Thyroid gland (tissue), 4 donors: ENCODE measurements at regions not wholly inside any gene's neighbourhood (a gene's known extent, or its start where the extent isn't known, plus 50 kb on each side); places are given as distances from the start of the nearest gene placed in this dataset.

Source experiments
- DNase-seq, 2 donors: peaks; one replicate each; pipeline ENCODE4 v3.0.0-alpha.2; 2019
- H3K27ac ChIP-seq, 3 donors: fragments of 200-600 bp; sonication (generic); 1 replicate in 2 of 3; 2 replicates in 1 of 3; pipeline ENCODE4 v1.5.1; 2016 to 2019; ENCODE audit warnings: mild to moderate bottlenecking in 1 of 3, moderate library complexity in 1 of 3
- H3K27me3 ChIP-seq: fragments of 200-600 bp; sonication (generic); one replicate; pipeline ENCODE4 v1.5.1; 2019
- H3K36me3 ChIP-seq, 2 donors: fragments of 200-600 bp; sonication (generic); one replicate each; pipeline ENCODE4 v1.5.1; 2016 to 2019
- H3K4me1 ChIP-seq, 2 donors: fragments of 200-600 bp; sonication (generic); one replicate each; pipeline ENCODE4 v1.5.1; 2017 to 2019
- H3K4me3 ChIP-seq, 3 donors: fragments of 200-600 bp; sonication (generic); replicated peaks in 1 of 3; 1 replicate in 2 of 3; 2 replicates in 1 of 3; pipeline ENCODE4 v1.5.1; 2016; ENCODE audit warnings: mild to moderate bottlenecking in 1 of 3
- H3K9me3 ChIP-seq: fragments of 200-600 bp; sonication (generic); one replicate; pipeline ENCODE4 v1.5.1; 2017
- POLR2A ChIP-seq, 2 donors: fragments of 450-650 bp; IDR thresholded peaks; one replicate each; pipeline ENCODE4 v1.6.1; 2017; ENCODE audit warnings: antibody characterized with exemption in 2 of 2, mild to moderate bottlenecking in 2 of 2, moderate library complexity in 1 of 2
- WGBS, 2 donors: methylation state at CpG; one replicate each; pipeline ENCODE4 v1.1.5; 2017; 5-methylcytosine and 5-hydroxymethylcytosine counted together
- intact Hi-C: fragments of 100-400 bp; cut with DNase I; formaldehyde crosslinking; loops from one replicate; pipeline ENCODE4 v1.15.1; 2023
- TF ChIP-seq, protein P1 (sequence below), 6 experiments: fragments of 200-600 bp in 3 of 6; fragments of 450-650 bp in 3 of 6; sonication (generic) in 3 of 6; IDR thresholded peaks; one replicate each; pipeline ENCODE4 v1.5.1; 2016 to 2019; ENCODE audit warnings: antibody characterized with exemption in 6 of 6, mild to moderate bottlenecking in 2 of 6, inconsistent platforms in 1 of 6, moderate library complexity in 1 of 6

DNA sequence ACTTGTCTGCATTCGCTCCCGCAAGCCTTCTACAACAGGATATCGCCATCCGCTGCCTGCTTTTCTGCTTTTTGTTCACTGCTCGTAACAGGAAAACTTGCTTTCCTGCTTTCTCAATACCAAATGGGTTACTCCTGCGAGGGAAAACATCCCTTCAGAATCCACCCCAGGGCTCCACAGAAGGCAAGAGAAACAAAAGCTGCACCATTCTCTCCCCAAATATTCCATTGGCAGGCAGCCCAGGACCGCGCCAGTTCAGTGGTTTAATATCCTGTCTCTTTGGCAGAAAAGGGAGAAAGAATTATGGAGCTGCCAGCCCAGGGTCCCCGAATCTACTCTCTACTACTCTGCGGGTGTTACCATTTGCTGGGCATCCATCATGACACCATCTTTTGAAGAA, 84.7 kb upstream of the DOCK9 start:
- no peaks in the 10 kb centered on the region for H3K27me3 ChIP-seq
- peak overlapping the region; percentile 60 to 67 (median 66) for H3K27ac ChIP-seq
- H3K9me3 ChIP-seq, result no peaks in the 10 kb centered on the region
- DNase-seq, result peak; percentile 76 to 88
- no peak for TF ChIP-seq POLR2A (IDR thresholded peaks at IDR 0.05)
- TF ChIP-seq, protein P1, sequence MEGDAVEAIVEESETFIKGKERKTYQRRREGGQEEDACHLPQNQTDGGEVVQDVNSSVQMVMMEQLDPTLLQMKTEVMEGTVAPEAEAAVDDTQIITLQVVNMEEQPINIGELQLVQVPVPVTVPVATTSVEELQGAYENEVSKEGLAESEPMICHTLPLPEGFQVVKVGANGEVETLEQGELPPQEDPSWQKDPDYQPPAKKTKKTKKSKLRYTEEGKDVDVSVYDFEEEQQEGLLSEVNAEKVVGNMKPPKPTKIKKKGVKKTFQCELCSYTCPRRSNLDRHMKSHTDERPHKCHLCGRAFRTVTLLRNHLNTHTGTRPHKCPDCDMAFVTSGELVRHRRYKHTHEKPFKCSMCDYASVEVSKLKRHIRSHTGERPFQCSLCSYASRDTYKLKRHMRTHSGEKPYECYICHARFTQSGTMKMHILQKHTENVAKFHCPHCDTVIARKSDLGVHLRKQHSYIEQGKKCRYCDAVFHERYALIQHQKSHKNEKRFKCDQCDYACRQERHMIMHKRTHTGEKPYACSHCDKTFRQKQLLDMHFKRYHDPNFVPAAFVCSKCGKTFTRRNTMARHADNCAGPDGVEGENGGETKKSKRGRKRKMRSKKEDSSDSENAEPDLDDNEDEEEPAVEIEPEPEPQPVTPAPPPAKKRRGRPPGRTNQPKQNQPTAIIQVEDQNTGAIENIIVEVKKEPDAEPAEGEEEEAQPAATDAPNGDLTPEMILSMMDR (IDR thresholded peaks at IDR 0.05), result no peak
- H3K4me3 ChIP-seq, result no peak overlapping the region
- WGBS, 2 donors, result 41 to 45% methylated on average over 10 of the region's 10 CpGs
- intact Hi-C loops, result no loop called here
- H3K36me3 ChIP-seq, result no peaks in the 10 kb centered on the region
- H3K4me1 ChIP-seq, result peaks cover 6 to 69% of the 10 kb centered on the region in 2 donors

DNA sequence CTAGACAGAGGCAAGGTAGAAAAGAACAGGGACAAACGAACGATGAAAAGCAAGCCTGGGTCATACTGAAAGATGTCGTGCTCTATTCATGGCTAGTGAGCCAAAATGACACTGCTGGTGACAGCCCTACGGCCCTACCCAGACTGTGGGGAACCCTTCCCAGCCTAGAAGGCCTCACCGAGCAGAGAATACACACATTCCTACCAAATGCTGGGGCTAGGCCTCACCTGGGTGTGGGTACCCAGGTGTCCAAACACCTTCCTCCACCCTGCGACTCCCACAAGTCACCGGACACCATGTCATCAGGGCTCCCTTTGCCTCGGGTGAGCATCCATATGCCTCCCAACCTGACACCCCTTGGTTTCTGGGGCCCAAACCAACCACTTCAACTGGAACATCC, 85.3 kb upstream of the DOCK9 start:
- no peak for TF ChIP-seq POLR2A (IDR thresholded peaks at IDR 0.05)
- TF ChIP-seq, protein P1 (IDR thresholded peaks at IDR 0.05), result no peak
- no peak for DNase-seq
- no peak overlapping the region for H3K4me3 ChIP-seq
- intact Hi-C loops, result no loop called here
- peak overlapping the region; percentile 60 to 67 (median 66) for H3K27ac ChIP-seq
- 88 to 93% methylated on average over 8 of the region's 8 CpGs for WGBS, 2 donors
- peaks cover 6 to 65% of the 10 kb centered on the region in 2 donors for H3K4me1 ChIP-seq
- no peaks in the 10 kb centered on the region for H3K9me3 ChIP-seq
- H3K27me3 ChIP-seq, result no peaks in the 10 kb centered on the region
- no peaks in the 10 kb centered on the region for H3K36me3 ChIP-seq

DNA sequence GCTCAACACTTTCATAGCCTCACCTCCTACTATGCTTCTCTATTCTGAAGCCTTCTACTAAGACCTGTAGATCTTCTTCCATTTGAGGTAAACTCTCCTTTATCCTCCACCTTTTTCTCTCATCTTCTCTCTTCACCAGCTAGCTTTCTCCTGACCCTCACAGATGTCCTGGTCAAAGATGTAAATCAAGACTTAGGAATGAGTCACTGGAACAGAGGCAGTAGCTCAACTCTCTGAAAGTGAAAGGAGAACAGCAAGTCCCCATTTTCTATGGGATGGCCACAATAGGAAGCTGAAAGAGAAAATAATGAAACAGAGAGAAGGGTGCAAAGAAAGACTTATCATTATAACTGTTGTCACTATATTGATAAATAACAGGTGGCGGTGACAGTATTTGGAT, 86.1 kb upstream of the DOCK9 start:
- intact Hi-C loops, result no loop called here
- WGBS, 2 donors, result 98% methylated on average over 1 of the region's 1 CpG
- Histone ChIP-seq H3K4me3 (no peak overlapping the region), H3K27me3 (no peaks in the 10 kb centered on the region), H3K36me3 (no peaks in the 10 kb centered on the region), H3K9me3 (no peaks in the 10 kb centered on the region), H3K4me1 (peaks cover 6 to 60% of the 10 kb centered on the region in 2 donors), H3K27ac (no peak overlapping the region)
- no peak for DNase-seq
- TF ChIP-seq POLR2A (IDR thresholded peaks at IDR 0.05), result no peak
- TF ChIP-seq, protein P1 (IDR thresholded peaks at IDR 0.05), result no peak

DNA sequence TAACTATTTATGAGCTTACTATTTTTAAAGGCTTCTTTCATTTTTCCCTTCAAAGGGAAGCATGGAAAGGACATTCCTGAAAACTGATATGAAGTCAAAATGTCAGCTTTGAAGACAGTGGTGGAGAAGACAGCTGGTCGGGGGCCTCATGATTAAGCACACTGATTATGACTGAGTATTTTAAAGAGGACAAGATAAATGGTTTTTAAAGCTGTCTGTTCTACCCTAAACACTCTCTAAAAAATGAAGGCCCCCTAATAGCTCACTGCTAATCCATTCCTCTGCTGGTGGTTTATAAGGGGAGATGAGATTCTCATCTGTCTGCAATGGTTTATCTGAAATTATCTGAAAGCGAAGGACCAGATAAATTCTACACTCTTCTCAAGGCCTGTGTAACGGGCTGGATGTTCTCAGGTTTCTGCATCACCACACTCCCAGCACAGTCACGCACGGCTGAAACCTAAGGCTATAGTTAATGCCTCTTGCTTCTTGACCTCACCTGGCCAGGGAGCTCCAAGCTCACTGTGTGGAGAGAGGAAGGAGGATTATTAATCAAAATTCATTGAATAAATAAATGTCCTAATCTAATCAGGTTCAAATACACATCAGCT, 86.9 kb upstream of the DOCK9 start:
- no peak overlapping the region for H3K4me3 ChIP-seq
- H3K4me1 ChIP-seq, result peaks cover 6 to 58% of the 10 kb centered on the region in 2 donors
- peak overlapping the region in 1 of 3 donors; percentile 10 for H3K27ac ChIP-seq

More for the DNA sequence above, 86.9 kb upstream of the DOCK9 start:
- no peak for TF ChIP-seq POLR2A (IDR thresholded peaks at IDR 0.05)
- TF ChIP-seq, protein P1 (IDR thresholded peaks at IDR 0.05), result no peak
- DNase-seq, result peak; percentile 56 to 64
- Histone ChIP-seq H3K36me3 (no peaks in the 10 kb centered on the region), H3K9me3 (no peaks in the 10 kb centered on the region), H3K27me3 (no peaks in the 10 kb centered on the region)
- intact Hi-C loops, result no loop called here
- WGBS, 2 donors, result 66 to 70% methylated on average over 5 of the region's 5 CpGs
